CD14-positive monocyte (primary cell): ENCODE measurements at regions not wholly inside any gene's neighbourhood (a gene's known extent, or its start where the extent isn't known, plus 50 kb on each side); places are given as distances from the start of the nearest gene placed in this dataset.
"Not testable (repeated sequence)": the region's sequence is repeated elsewhere in the genome, so short reads cannot be mapped to it uniquely, and the experiment has no call there.

Experiments used
- DNase-seq, 3 donors: peaks; one replicate each; pipeline ENCODE4 v3.0.0-alpha.2; 2011 to 2022
- H2AFZ ChIP-seq: 2 replicates; pipeline ENCODE4 v1.6.0; 2012; ENCODE audit warnings: mild to moderate bottlenecking, low read depth, low read length, inconsistent platforms; ENCODE audit not compliant: insufficient read depth, poor library complexity, severe bottlenecking
- H3K27ac ChIP-seq, 2 donors: 1 replicate in 1 of 2; 2 replicates in 1 of 2; pipeline ENCODE4 v1.5.1; 2012 to 2013; ENCODE audit warnings: low read length in 2 of 2, control low read depth in 1 of 2, inconsistent platforms in 1 of 2, low read depth in 1 of 2, mild to moderate bottlenecking in 1 of 2
- H3K27me3 ChIP-seq, 2 donors: one replicate each; pipeline versions ENCODE4 v1.6.0 to v1.6.1; 2011 to 2013; ENCODE audit warnings: low read length in 2 of 2; ENCODE audit not compliant: control insufficient read depth in 2 of 2, insufficient read depth in 2 of 2
- H3K36me3 ChIP-seq, 2 donors: replicated peaks in 1 of 2; 1 replicate in 1 of 2; 2 replicates in 1 of 2; pipeline versions ENCODE4 v1.5.1 to v1.6.1; 2012 to 2013; ENCODE audit warnings: low read length in 2 of 2, control low read depth in 1 of 2, inconsistent platforms in 1 of 2, mild to moderate bottlenecking in 1 of 2; ENCODE audit not compliant: insufficient read depth in 2 of 2, control insufficient read depth in 1 of 2
- H3K4me1 ChIP-seq, 2 donors: 1 replicate in 1 of 2; 2 replicates in 1 of 2; pipeline versions ENCODE4 v1.5.1 to v1.6.1; 2012 to 2013; ENCODE audit warnings: low read length in 2 of 2, control low read depth in 1 of 2, inconsistent platforms in 1 of 2, mild to moderate bottlenecking in 1 of 2, moderate library complexity in 1 of 2; ENCODE audit not compliant: insufficient read depth in 2 of 2, control insufficient read depth in 1 of 2
- H3K4me2 ChIP-seq: replicated peaks from 2 replicates; pipeline ENCODE3; 2012; ENCODE audit warnings: low read length, moderate library complexity, mild to moderate bottlenecking; ENCODE audit not compliant: poor library complexity, severe bottlenecking; ENCODE audit errors: extremely low read depth
- H3K4me3 ChIP-seq, 3 experiments: fragments of 200-600 bp in 1 of 3; sonication (generic) in 1 of 3; replicated peaks in 1 of 3; 1 replicate in 2 of 3; 2 replicates in 1 of 3; pipeline ENCODE4 v1.5.1; 2011 to 2013; ENCODE audit warnings: low read length in 3 of 3, mild to moderate bottlenecking in 3 of 3, control low read depth in 2 of 3, low read depth in 2 of 3, inconsistent platforms in 1 of 3, moderate library complexity in 1 of 3
- H3K79me2 ChIP-seq: 2 replicates; pipeline ENCODE4 v1.6.0; 2012; ENCODE audit warnings: mild to moderate bottlenecking, control low read depth, inconsistent platforms, low read length, moderate library complexity; ENCODE audit not compliant: insufficient read depth
- H3K9ac ChIP-seq: 2 replicates; pipeline ENCODE4 v1.6.0; 2017; ENCODE audit warnings: low read length, mild to moderate bottlenecking; ENCODE audit not compliant: insufficient read depth, poor library complexity, severe bottlenecking
- H3K9me3 ChIP-seq, 2 donors: replicated peaks in 1 of 2; 1 replicate in 1 of 2; 2 replicates in 1 of 2; pipeline versions ENCODE4 v1.5.1 to v1.6.1; 2012 to 2013; ENCODE audit warnings: low read length in 2 of 2, control low read depth in 1 of 2; ENCODE audit not compliant: control insufficient read depth in 1 of 2, insufficient read depth in 1 of 2
- H4K20me1 ChIP-seq: 2 replicates; pipeline ENCODE4 v1.6.0; 2012; ENCODE audit warnings: mild to moderate bottlenecking, low read length, control low read depth, moderate library complexity; ENCODE audit not compliant: insufficient read depth
- H3K27ac Mint-ChIP-seq, 7 donors: one replicate each; pipeline ENCODE4 v1.8.0; 2020; ENCODE audit warnings: mild to moderate bottlenecking in 7 of 7, mixed read lengths in 7 of 7, moderate library complexity in 6 of 7, inconsistent platforms in 2 of 7
- H3K27me3 Mint-ChIP-seq, 3 donors: one replicate each; pipeline ENCODE4 v1.8.0; 2021 to 2022; ENCODE audit warnings: low read depth in 3 of 3, mild to moderate bottlenecking in 3 of 3, mixed read lengths in 3 of 3, moderate library complexity in 3 of 3, inconsistent platforms in 1 of 3
- H3K36me3 Mint-ChIP-seq, 2 donors: one replicate each; pipeline ENCODE4 v1.8.0; 2020; ENCODE audit warnings: mixed read lengths in 2 of 2, inconsistent platforms in 1 of 2, mild to moderate bottlenecking in 1 of 2
- H3K4me1 Mint-ChIP-seq: one replicate; pipeline ENCODE4 v1.8.0; 2020; ENCODE audit warnings: mild to moderate bottlenecking, mixed read lengths
- H3K4me3 Mint-ChIP-seq, 2 donors: one replicate each; pipeline ENCODE4 v1.8.0; 2020; ENCODE audit warnings: mild to moderate bottlenecking in 2 of 2, mixed read lengths in 2 of 2, moderate library complexity in 1 of 2
- H3K9me3 Mint-ChIP-seq, 7 donors: one replicate each; pipeline ENCODE4 v1.8.0; 2020 to 2022; ENCODE audit warnings: mixed read lengths in 7 of 7, mild to moderate bottlenecking in 6 of 7, moderate library complexity in 6 of 7, inconsistent platforms in 2 of 7
- WGBS: methylation state at CpG from one replicate; pipeline ENCODE4 v1.1.5; 2013; ENCODE audit warnings: missing lambda C conversion rate; ENCODE audit not compliant: insufficient coverage; 5-methylcytosine and 5-hydroxymethylcytosine counted together
- intact Hi-C, 2 donors: fragments of 100-400 bp; cut with micrococcal nuclease; formaldehyde crosslinking; loops; one replicate each; pipeline versions ENCODE4 v1.15.0 to v1.15.1; 2023
- TF ChIP-seq, protein P1 (sequence below): fragments of 200-600 bp; IDR thresholded peaks from one replicate; pipeline ENCODE4 v1.8.0; 2022; ENCODE audit warnings: antibody characterized with exemption, mild to moderate bottlenecking

- Histone ChIP-seq H3K79me2 (no peaks in the 10 kb centered on the region), H3K9ac (no peak overlapping the region), H3K4me2 (no peak overlapping the region), H4K20me1 (no peaks in the 10 kb centered on the region), H3K36me3 (no peaks in the 10 kb centered on the region), H3K27ac (no peak overlapping the region), H2AFZ (no peak overlapping the region), H3K4me1 (no peaks in the 10 kb centered on the region), H3K4me3 (no peak overlapping the region), H3K27me3 (no peaks in the 10 kb centered on the region), H3K9me3 (peaks cover 0 to 12% of the 10 kb centered on the region in 2 donors)
- Mint-ChIP-seq H3K36me3 (no peaks in the 10 kb centered on the region), H3K4me3 (no peak overlapping the region), H3K4me1 (no peaks in the 10 kb centered on the region), H3K9me3 (peaks cover 2 to 9% (median 6%) of the 10 kb centered on the region in 7 donors), H3K27me3 (peaks cover 0 to 2% (median 0%) of the 10 kb centered on the region in 3 donors), H3K27ac (no peak overlapping the region)
- no peak for DNase-seq
- intact Hi-C loops: no loop called here
- WGBS: no CpG with 5 or more reads among the region's 3 CpGs
- TF ChIP-seq, protein P1, sequence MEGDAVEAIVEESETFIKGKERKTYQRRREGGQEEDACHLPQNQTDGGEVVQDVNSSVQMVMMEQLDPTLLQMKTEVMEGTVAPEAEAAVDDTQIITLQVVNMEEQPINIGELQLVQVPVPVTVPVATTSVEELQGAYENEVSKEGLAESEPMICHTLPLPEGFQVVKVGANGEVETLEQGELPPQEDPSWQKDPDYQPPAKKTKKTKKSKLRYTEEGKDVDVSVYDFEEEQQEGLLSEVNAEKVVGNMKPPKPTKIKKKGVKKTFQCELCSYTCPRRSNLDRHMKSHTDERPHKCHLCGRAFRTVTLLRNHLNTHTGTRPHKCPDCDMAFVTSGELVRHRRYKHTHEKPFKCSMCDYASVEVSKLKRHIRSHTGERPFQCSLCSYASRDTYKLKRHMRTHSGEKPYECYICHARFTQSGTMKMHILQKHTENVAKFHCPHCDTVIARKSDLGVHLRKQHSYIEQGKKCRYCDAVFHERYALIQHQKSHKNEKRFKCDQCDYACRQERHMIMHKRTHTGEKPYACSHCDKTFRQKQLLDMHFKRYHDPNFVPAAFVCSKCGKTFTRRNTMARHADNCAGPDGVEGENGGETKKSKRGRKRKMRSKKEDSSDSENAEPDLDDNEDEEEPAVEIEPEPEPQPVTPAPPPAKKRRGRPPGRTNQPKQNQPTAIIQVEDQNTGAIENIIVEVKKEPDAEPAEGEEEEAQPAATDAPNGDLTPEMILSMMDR: no peak
Measured at GRCh38 chr3:106485802-106486201, 617.0 kb upstream of the CBLB start.

DNA sequence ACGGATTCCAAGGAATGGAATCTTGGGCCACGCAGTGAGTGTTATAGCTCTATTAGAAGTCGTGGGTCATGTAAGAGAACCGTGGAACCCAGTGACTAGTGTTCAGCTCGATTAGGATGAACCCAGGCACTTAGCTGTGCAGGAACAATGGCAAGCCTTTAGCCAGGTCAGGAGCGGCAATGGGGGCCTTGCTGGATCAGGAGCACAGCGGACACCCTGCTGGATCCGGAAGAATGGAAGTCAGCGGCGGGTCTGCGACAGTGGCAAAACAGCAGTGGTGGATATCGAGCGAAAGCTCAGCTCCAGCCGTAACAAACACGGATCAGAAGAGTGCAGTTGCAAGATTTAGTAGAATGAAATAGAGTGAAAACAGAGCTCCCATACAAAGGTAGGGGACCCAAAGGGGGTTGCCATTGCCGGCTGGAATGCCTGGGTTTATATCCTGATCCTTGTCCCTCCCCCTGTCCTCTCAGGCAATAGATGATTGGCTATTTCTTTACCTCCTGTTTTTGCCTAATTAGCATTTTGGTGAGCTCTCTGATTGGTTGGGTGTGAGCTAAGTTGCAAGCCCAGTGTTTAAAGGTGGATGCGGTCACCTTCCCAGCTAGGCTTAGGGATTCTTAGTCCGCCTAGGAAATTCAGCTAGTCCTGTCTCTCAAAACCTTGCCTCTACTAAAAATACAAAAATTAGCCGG is 618.3 kb upstream of the CBLB start:
- intact Hi-C loops, H3K36me3 ChIP-seq, H3K4me3 Mint-ChIP-seq, H3K27ac ChIP-seq, H4K20me1 ChIP-seq, H3K79me2 ChIP-seq, DNase-seq, H3K27me3 ChIP-seq, H3K27me3 Mint-ChIP-seq, H3K4me2 ChIP-seq, H3K4me3 ChIP-seq, H2AFZ ChIP-seq, H3K4me1 Mint-ChIP-seq, H3K9me3 Mint-ChIP-seq, H3K9me3 ChIP-seq, H3K4me1 ChIP-seq, H3K9ac ChIP-seq, H3K36me3 Mint-ChIP-seq: not testable (repeated sequence)
- WGBS: 91% methylated on average over 9 of the region's 19 CpGs
- H3K27ac Mint-ChIP-seq: peak overlapping the region in 1 of 7 donors; percentile 40
